HG03039 (cell line): ENCODE measurements at regions not wholly inside any gene's neighbourhood (a gene's known extent, or its start where the extent isn't known, plus 50 kb on each side); places are given as distances from the start of the nearest gene placed in this dataset.

Experiments
- ATAC-seq: cut with Tn5 transposase; IDR thresholded peaks from one replicate; pipeline ENCODE4 v1.9.1; 2021; ENCODE audit warnings: mild to moderate bottlenecking, moderate library complexity; ENCODE audit not compliant: unreplicated experiment

GRCh38 chr6:87909849-87910248 is 137.8 kb upstream of the SPACA1 start:
- ATAC-seq = no peak

DNA sequence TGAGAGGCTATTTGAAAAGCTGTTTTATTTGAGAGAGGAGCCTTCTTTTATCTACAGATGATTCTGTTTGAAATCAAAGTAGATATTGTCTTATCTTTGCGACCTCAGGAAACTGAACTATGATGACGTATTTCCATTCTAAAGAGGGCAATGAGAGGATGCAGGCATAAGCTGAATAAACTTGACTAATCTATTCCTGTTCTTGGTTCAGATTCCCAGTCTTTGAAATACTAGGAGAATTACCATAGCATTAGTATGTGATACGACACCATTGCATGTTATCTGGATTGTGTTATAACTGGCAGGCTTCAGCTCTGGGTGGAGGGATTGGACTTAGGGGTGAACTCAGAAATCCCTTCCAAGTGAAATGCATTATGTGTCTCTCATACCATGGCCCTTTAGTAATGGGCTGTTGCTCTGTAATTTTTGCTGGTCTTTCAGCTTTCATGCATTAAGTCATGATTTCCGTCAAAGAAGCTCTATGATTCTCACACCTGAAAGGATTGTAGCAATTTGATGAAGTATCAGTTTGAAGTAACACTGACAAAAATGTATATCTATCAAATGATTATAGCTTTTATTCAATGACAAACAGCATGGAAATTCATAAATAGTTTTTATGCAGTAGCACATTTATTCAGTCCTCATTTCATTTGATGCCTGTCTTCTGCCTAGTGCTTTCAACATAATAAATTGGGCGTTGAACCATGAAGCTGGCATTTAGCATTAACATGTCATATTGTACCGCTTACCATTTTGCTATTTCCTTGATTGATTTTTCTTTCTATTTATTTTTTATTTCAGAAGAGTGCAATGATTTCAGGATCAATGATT is 138.4 kb upstream of the SPACA1 start:
- no peak for ATAC-seq

DNA sequence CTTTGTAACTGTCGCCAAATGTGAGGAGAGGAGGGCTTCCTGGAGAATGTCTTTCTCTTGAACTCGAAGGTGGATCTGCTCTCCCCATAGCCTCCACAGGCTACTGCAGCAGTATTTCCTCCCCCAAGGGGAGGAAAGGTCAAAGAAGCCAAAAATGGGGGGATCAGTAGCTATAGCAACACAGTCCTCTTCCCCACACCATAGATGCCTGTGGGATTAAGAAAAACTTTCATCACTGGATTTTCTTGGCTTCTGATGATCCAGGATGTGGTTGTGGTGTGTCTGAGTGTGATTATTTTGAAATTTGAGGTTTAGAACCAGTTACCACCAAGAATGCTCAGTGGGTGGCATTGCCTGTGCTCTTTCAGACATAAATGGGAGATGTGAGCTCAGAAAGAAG is 140.1 kb upstream of the SPACA1 start:
- ATAC-seq = peak; percentile 40

DNA sequence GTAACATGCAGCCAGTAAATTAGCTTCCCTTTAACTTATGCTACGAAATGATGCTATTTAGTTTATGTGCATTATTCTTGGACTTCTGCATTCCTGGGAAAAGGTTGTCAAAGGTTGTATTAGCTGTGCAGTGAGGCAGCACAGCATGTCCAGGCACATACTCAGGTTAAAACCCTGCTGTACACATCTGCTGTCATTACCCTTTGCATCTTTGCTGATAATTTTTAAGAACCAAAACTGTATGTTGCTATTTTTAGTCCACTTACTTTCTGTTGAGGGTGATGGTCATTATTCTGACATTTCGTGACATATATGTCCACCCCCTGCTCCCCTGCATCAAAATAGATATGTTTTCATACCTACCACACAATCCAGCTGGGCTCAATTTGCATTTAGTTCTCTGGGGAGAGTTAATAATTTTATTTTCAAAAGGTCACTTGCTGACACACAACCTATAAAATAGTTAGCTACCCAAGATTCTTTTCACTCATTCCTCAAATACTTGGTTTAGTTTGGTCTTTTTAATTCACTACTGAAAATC is 142.5 kb upstream of the SPACA1 start:
- peak; percentile 72 for ATAC-seq

DNA sequence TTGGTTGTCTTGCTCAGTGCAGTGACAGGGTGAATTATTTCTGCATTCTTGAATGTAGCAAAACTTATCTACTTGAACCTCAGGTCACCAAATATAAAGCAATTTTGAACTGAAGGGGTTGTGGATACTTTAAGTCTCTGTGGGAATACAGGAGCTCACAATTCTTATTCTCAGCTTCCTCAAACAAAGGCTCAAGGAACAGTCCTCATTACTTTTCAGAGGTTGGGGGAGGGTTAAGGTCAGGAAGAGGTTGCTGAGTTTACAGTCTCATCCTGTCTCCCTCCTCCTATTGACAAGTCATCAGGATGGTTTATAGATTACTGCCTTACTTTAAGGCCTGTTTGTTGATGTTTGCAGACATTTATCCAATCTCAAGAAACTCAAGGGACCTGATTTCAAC is 143.6 kb upstream of the SPACA1 start:
- ATAC-seq = no peak

GRCh38 chr6:87903323-87903722 is 144.3 kb upstream of the SPACA1 start:
- no peak for ATAC-seq

DNA sequence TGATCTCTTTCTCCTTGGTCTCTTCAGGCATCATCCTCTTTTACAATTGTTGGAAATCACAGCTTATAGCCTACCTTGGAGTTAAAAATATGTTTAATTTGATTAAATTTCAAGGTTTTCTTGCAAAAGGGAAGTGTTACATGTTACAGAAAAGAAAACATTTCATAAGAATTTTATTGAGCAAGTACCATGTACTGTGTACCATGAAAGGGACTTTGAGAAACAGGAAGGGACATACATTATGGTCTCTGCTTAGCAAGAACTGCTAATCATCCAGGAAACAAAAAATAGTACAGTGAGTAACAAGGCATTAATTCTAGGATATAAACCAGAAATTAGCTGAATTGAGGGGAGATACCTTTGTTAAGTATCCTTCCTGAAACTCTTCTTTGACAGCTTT is 145.3 kb upstream of the SPACA1 start:
- no peak for ATAC-seq

- ATAC-seq = no peak
These were observed 146.0 kb upstream of the SPACA1 start for GRCh38 chr6:87901613-87902012.

DNA sequence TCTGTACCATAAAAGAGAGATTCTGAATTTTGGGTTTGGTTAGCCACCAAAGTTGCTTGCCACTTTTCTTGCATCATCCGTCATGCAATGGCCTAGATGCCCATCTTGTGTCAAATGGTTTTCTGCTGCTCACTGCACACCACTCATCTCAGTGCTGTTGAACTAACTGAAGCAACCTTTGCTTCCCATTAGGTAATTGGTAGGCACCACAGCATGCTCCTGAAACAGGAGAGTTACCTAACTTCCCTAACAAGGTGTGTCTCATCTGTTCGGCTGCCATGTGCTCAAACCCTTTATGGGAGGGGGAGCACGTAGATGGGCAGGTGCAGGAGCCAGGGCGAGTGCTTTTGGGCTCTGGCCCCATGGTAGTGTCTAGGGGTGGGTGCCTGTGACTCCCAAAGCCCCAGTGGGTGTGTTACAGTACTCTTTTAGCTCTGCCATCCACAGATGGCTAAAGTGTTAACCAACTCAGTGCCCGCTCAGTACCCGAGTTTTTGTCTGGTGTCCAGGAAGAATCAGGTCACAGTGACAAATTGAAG is 147.4 kb upstream of the SPACA1 start:
- ATAC-seq = no peak

DNA sequence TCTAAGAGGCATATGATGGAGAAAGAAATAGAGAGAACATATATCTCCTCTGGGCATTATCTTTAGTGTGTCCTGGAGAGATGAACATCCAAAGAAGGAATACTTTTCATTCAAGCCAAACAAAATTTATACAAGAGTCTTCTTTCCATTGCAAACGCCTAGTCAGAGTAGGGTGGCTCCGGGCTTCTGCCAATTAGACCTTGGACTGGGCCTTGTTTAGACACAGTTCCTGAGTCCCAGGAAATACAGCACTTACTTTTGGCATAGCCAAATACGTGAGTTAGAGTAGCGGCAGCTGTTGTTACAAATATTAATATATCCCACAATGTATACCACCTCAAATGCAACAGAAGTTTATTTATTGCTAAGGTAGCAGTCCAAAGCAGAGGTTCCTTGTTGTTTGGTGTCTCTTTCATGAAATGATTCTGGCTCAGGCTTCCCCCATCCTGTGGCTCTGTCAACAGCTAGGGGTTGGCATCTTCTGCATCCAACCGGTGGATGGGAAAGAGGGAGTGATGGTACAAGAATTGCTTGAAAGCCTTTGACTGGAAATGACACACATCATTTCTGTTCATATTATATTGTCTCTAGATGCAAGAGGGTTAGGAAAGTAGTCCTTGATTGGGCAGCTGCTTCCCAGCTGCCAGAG is 148.0 kb upstream of the SPACA1 start:
- ATAC-seq = no peak

DNA sequence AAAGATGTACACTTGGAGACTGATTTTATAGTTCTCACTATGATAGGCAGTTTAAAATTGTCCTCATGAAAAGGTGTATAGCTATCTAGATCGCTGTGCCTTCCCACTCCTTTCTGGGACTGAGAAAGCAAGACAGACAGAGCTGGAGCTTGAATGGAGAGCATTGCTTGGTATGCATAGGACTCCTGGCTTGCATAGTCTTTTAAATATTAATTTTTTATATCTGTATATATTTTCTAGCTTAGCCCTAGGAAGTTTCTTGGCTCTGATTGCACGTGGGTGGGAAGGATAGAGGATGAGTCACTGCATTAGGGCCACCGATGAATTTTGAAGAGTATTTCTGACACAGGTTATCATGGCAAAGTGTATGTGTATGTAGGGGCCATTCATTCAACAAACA is 150.0 kb upstream of the SPACA1 start:
- ATAC-seq = no peak

- no peak for ATAC-seq
These were observed 150.6 kb upstream of the SPACA1 start for GRCh38 chr6:87897013-87897412.

GRCh38 chr6:87887266-87887665 is 160.4 kb upstream of the SPACA1 start:
- no peak for ATAC-seq

DNA sequence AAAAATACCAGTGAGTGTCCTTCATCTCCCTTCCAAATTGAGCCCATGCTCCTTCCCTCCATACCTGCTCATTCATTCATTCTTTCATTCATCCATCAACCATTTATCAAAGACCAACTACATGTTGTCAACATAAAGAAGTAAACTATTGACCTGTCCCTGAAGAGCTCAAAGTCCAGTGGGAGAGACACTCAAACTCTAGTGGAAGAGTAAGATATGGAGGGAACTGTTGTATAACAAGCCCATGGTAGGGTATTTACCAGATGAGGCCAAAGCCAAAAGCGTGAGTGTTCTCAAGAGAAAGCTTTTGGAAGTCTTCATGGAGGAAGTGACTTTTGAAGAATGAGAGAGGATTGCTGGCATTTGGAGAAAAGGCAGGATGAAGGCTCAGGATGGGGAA is 163.4 kb upstream of the SPACA1 start:
- no peak for ATAC-seq

DNA sequence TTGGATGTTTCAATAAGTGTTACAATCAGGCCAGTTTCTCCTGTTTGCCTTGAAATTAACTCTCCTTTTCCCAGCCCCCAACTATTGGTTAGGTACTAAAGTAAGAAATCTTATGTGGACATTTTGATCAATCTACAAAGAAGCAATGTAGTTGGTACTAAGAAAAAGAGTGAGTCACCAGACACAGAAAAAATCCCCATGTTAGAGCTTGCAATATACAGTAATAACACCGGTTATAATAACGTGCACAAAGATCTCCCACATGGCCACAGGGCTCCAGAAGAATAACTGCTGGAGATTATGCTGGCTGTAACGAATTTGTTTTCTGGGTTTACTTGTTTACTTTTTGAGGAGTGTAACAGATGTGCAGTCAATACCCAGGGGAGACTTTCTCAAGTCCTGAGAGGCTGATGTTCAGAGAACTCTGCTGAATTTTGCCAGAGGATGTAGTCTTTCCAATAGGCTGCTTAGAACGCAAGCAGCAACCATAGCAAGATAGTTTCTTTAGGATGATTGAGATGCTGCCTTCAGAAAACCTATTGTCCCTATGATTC is 166.2 kb upstream of the SPACA1 start:
- ATAC-seq = no peak

DNA sequence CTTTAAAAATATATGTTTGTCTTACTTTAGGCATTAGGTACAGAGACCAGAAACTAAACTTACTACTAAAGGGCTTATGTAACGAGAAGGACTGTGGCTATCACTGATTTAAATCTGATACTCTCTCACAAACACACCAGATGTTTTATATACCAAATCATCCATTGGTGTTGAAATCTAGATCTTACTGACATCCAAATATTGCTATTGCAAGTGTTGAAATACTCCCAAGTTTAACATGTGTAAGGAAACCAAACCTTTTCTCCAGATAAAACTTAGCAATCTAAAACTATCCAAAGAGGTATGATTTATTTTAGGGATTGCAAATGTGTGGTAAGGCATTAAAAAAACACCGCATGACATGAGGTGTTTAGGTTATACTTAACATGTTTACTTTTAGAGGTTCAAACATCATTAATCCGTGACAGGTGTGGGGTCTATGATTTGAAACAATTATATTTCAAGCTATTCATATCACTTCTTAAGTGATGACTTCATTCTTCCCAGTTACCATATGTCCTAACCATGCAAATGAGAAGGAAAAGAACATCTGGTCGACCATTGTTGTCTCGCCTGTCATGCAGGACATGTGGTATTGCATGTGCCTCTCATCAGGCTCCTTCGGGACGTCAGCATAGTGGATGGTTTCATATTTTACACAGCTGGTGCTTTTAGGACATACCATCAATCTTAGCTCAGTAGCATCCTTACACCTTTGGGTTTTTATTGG is 168.3 kb upstream of the SPACA1 start:
- ATAC-seq = peak; percentile 84

GRCh38 chr6:87875781-87876180 is 171.9 kb upstream of the SPACA1 start:
- no peak for ATAC-seq

DNA sequence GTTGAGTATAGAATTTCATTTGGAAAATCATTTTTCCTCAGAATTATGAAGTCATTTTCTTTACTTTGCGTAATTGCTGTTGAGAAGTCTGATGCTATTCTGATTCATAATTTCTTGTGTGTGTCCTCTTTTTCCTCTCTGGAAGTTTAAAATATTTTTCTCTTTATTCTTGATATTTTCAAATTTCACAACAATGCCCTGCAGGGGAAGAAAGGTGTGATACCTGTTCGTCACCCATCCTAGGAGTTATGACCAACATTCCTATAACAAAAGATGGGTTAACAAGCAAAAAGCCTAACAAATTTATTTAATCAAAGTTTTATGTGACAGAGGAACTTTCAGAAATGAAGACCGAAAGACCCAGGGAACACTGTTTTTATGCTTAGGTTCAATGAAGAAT is 171.5 kb upstream of the AKIRIN2 start:
- ATAC-seq = no peak

DNA sequence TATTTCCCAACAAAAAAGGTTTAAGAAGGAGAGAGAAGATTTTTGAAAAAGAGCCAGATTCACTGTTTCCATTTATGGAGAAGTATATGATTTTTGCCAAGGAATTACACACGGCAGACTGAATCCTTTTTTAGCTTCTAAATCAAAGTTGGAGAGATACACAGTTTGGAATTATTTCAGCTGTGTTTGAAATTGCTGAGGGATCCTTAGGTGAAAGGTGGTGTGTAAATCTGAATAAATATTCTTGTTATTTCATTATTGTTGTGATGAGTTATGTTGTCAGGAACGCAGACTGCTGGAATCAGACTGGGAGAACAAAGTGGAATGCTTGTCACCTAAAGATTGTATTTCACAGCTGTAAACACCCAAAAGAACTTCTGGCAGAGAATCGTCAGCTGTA is 168.5 kb upstream of the AKIRIN2 start:
- ATAC-seq = no peak

DNA sequence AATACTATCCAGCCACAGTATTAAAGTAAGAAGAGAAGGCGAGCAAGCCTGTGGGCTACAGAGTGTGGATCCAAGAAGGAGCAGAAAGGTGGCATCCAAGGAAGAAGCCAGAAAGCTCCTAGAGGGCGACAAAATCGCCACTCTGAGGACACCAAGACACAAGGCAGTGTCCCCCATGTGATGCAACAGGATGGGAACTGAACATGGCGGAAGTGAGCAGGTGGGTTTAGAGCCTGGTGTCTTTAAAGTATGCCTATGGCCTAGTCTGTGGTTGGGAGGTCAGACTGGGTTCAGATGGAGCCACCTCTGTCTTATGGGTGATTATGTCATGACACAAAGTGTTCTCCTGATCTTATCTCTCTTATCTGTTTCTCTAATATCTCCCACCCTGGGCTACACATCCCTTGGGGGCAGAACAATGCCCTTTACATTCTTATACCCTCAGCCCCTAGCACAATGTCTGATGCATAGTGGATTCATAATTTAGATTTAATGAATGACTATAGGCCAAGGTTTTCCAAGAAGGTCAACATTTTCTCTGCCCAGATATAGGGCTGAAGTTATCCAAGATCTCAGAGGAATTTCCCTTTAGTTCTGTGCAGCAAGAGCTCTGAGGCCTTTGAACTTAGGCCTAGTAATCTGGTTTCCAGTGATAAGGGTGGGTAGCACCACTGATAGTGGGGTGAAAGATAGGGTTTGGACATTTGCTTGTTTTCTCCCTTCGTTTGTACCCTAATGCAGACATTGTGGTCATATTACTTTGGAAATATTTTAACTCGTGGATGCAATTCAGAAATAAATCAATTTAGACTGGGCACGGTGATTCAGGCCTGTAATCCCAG is 167.3 kb upstream of the AKIRIN2 start:
- no peak for ATAC-seq
